ENCODE measurements at regions not wholly inside any gene's neighbourhood (a gene's known extent, or its start where the extent isn't known, plus 50 kb on each side); places are given as distances from the start of the nearest gene placed in this dataset.
"Not testable (repeated sequence)": the region's sequence is repeated elsewhere in the genome, so short reads cannot be mapped to it uniquely, and the experiment has no call there.

GRCh38 chr1:164166454-164166853 lies 392.5 kb upstream of the PBX1 start:
- H2AK9ac ChIP-seq (replicated peaks; ENCODE audit: low read depth, low read length, poor library complexity); H2BK5ac ChIP-seq (ENCODE audit: low read depth, low read length, poor library complexity, severe bottlenecking); H2AK5ac ChIP-seq (ENCODE audit: low read depth, low read length); H4K8ac ChIP-seq (ENCODE audit: low read depth in 2 of 2, low read length in 2 of 2); H2BK20ac ChIP-seq (ENCODE audit: low read depth, low read length); H3K79me1 ChIP-seq (ENCODE audit: low read depth in 1 of 2, low read length in 2 of 2); H2BK15ac ChIP-seq (ENCODE audit: low read depth, low read length); H3K23ac ChIP-seq (ENCODE audit: low read depth, low read length); H3K18ac ChIP-seq (ENCODE audit: low read depth, low read length); H3K4ac ChIP-seq (ENCODE audit: low read depth, low read length); BruUV-seq (replicated peaks); POLR2A ChIA-PET (ENCODE audit: unreplicated experiment); intact Hi-C loops (cut with micrococcal nuclease); H2AFZ ChIP-seq (replicated peaks; ENCODE audit: low read length, poor library complexity); H3K4me2 ChIP-seq (ENCODE audit: low read depth, low read length); H3K9me3 ChIP-seq (ENCODE audit: control insufficient read depth, insufficient read depth, low read length); H4K20me1 ChIP-seq (ENCODE audit: insufficient read depth, low read length); H3K9ac ChIP-seq (ENCODE audit: low read depth, low read length); H3K27ac ChIP-seq (ENCODE audit: insufficient read depth, low read length); H3K4me3 ChIP-seq (ENCODE audit: insufficient read depth, low read depth, low read length); H3K14ac ChIP-seq (replicated peaks; ENCODE audit: low read depth, low read length); H4K91ac ChIP-seq (ENCODE audit: insufficient read depth, low read depth, low read length); H4K5ac ChIP-seq (ENCODE audit: low read depth, low read length); dilution Hi-C loops (cut with HindIII; ENCODE audit: low sequenced_read_pairs, unreplicated experiment); in situ Hi-C loops (cut with MboI; ENCODE audit: low sequenced_read_pairs); ATAC-seq (ENCODE audit: low read depth); H3K56ac ChIP-seq (ENCODE audit: extremely low read depth, insufficient read depth, low read length); H3K9me1 ChIP-seq (ENCODE audit: insufficient read depth, low read length); H3K27me3 ChIP-seq (ENCODE audit: control insufficient read depth, insufficient read depth, low read length); H3K36me3 ChIP-seq (ENCODE audit: control insufficient read depth, insufficient read depth, low read length); H2BK120ac ChIP-seq (ENCODE audit: low read depth, low read length); H3K4me1 ChIP-seq (ENCODE audit: control insufficient read depth, insufficient read depth, low read length): not testable (repeated sequence)
- DNase-seq: peak; percentile 10
- peak; percentile 28; the same call in 1 of the 2 replicates for TF ChIP-seq CTCF (conservative IDR thresholded peaks at IDR 0.05; ENCODE audit: low read depth, low read length)
- peak; percentile 39 for TF ChIP-seq RAD21 (IDR thresholded peaks at IDR 0.05; ENCODE audit: low read length)
- 20% methylated on average over 2 of the region's 6 CpGs; no CpG with 5 or more reads in 1 of the 2 experiments for WGBS, 2 experiments (ENCODE audit: extremely low coverage in 2 of 2, insufficient read length in 1 of 2)
- CTCF ChIA-PET: interaction anchor here (1.3 kb wide), 1 partner anchor 906 kb away, joined by 3 read pairs; no protein-coding TSS in a partner anchor

Measured in IMR-90 (cell line).